Pancreas (tissue), 10 donors: ENCODE measurements at regions not wholly inside any gene's neighbourhood (a gene's known extent, or its start where the extent isn't known, plus 50 kb on each side); places are given as distances from the start of the nearest gene placed in this dataset.
"Not testable (repeated sequence)": the region's sequence is repeated elsewhere in the genome, so short reads cannot be mapped to it uniquely, and the experiment has no call there.

Experiments used
- ATAC-seq, 4 donors: fragments of 200-7000 bp; cut with Tn5 transposase; one replicate each; pipeline versions ENCODE4 v1.8.0 to v1.9.1; 2020; ENCODE audit warnings: mild to moderate bottlenecking in 4 of 4, moderate library complexity in 4 of 4
- DNase-seq, 6 donors: peaks; one replicate each; pipeline ENCODE4 v3.0.0-alpha.2; 2020
- FAIRE-seq: peaks from 2 replicates; lab custom pipeline; 2012; peaks lifted over from hg19 to GRCh38; lab: Jason Lieb, UNC
- H3K27ac ChIP-seq, 4 donors: fragments of 200-600 bp; sonication (generic); 1 replicate in 3 of 4; 2 replicates in 1 of 4; pipeline versions ENCODE4 v1.5.0 to v1.8.0; 2020
- H3K27me3 ChIP-seq, 4 donors: fragments of 200-600 bp; one replicate each; pipeline ENCODE4 v1.8.0; 2021
- H3K36me3 ChIP-seq, 3 donors: fragments of 200-600 bp; sonication (generic) in 1 of 3; one replicate each; pipeline versions ENCODE4 v1.5.0 to v1.8.0; 2020 to 2021
- H3K4me1 ChIP-seq, 3 donors: fragments of 200-600 bp; one replicate each; pipeline ENCODE4 v1.8.0; 2021
- H3K4me3 ChIP-seq, 4 donors: fragments of 200-600 bp; sonication (generic) in 2 of 4; one replicate each; pipeline versions ENCODE4 v1.5.0 to v1.8.0; 2020 to 2021
- H3K9me3 ChIP-seq, 4 donors: fragments of 200-600 bp; one replicate each; pipeline ENCODE4 v1.8.0; 2021
- WGBS, 2 donors: extraction: QIAGEN DNeasy Blood & Tissue Kit; methylation state at CpG; one replicate each; pipeline ENCODE4 v1.1.7; 2013; 5-methylcytosine and 5-hydroxymethylcytosine counted together
- intact Hi-C, 3 donors: fragments of 100-400 bp; cut with DNase I; formaldehyde crosslinking; loops; one replicate each; pipeline versions ENCODE4 v1.11.1 to v1.14.2; 2022
- TF ChIP-seq, protein P1 (sequence below), 4 donors: fragments of 200-600 bp; sonication (generic) in 3 of 4; IDR thresholded peaks; one replicate each; pipeline versions ENCODE4 v1.5.0 to v1.8.0; 2021; ENCODE audit warnings: antibody characterized with exemption in 4 of 4
- donor health status: healthy with polysubstance abuse.
- donor health status: DM: no; HTN: no; CAD: no; lungs with moderate emphysema.
- donor health status: DM: no; HTN: no; CAD: no.
- donor health status: control.
- donor health status: control.
- donor health status: Bipolar disorder and iron deficiency.
- donor health status: DM: yes; HTN: yes; CAD: no.
- donor health status: DM: no; HTN: no; CAD: no.
- donor health status: DM: no; HTN: no; CAD: no.
- donor health status: DM: yes; HTN: yes; CAD: no.

DNA sequence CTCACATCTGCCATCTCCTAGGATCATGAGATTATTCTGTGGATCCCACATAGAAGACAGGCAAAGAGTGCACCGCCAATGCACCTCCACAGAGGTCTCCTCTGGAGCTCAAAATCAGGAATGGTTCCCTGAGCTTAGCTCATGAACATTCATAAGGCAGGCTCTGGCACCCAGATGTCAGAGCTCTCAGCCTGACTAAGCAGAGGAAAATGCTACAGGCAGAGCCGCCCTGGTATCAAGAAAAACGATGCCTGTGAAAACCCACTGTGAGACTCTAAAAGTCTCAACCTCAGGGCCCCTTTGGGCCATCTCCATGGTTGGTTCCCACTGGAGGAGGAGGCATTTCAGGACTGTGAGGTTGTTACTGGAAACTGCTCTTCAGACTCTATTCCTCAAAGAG lies 71.7 kb upstream of the TSPY4 start:
- no peaks in the 10 kb centered on the region for H3K4me1 ChIP-seq
- no peaks in the 10 kb centered on the region for H3K9me3 ChIP-seq
- no peaks in the 10 kb centered on the region for H3K27me3 ChIP-seq
- no peak for DNase-seq
- TF ChIP-seq, protein P1, sequence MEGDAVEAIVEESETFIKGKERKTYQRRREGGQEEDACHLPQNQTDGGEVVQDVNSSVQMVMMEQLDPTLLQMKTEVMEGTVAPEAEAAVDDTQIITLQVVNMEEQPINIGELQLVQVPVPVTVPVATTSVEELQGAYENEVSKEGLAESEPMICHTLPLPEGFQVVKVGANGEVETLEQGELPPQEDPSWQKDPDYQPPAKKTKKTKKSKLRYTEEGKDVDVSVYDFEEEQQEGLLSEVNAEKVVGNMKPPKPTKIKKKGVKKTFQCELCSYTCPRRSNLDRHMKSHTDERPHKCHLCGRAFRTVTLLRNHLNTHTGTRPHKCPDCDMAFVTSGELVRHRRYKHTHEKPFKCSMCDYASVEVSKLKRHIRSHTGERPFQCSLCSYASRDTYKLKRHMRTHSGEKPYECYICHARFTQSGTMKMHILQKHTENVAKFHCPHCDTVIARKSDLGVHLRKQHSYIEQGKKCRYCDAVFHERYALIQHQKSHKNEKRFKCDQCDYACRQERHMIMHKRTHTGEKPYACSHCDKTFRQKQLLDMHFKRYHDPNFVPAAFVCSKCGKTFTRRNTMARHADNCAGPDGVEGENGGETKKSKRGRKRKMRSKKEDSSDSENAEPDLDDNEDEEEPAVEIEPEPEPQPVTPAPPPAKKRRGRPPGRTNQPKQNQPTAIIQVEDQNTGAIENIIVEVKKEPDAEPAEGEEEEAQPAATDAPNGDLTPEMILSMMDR (IDR thresholded peaks at IDR 0.05): no peak
- H3K36me3 ChIP-seq: no peaks in the 10 kb centered on the region
- intact Hi-C loops: no loop called here
- WGBS, 2 donors: 32% methylated on average over 3 of the region's 3 CpGs; no CpG with 5 or more reads in 1 of the 2 donors
- no peak for FAIRE-seq
- H3K4me3 ChIP-seq: no peak overlapping the region
- no peak overlapping the region for H3K27ac ChIP-seq
- ATAC-seq: no peak

DNA sequence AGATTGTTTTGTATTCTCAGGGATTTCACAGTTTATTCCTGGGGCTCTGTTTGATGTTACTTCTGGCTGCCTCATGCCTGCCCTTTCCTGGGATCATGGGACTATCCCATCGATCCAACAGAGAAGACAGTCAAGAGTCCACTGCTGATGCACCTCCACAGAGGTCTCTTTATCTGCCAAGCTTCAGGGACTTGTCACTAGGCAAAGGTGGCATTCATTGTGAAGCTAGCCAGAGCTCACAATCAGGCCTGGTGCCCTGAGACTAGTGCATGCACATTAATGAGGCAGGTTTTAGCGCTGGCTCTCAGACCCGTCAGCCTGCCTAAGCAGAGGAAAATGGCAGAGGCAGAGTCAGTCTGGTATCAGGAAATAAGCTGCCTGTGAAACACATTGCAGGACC lies 66.9 kb upstream of the TSPY4 start:
- intact Hi-C loops, H3K4me3 ChIP-seq, H3K9me3 ChIP-seq, DNase-seq, H3K27me3 ChIP-seq, ATAC-seq, H3K36me3 ChIP-seq, FAIRE-seq, H3K27ac ChIP-seq, H3K4me1 ChIP-seq: not testable (repeated sequence)
- WGBS, 2 donors: 71% methylated on average over 3 of the region's 3 CpGs; no CpG with 5 or more reads in 1 of the 2 donors

DNA sequence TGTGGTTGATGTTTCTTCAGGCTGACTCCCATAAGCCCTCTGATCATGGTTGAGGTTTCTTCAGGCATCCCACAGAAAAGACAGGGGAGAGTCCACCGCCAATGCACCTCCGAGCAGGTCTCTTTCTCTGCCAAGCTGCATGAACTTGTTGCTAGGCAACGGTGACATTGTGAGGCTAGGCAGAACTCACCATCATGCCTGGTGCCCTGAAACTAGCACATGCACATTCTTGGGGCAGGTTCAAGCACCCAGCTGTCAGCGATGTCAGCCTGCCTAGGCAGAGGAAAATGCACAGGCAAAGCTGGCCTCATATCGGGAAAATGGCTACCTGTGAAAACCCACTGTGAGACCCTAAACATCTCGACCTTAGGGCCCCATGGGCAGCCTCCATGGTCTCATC lies 64.4 kb upstream of the TSPY4 start:
- H3K27ac ChIP-seq, H3K9me3 ChIP-seq, FAIRE-seq, intact Hi-C loops, H3K4me3 ChIP-seq, H3K27me3 ChIP-seq, H3K4me1 ChIP-seq, ATAC-seq, H3K36me3 ChIP-seq, DNase-seq: not testable (repeated sequence)
- 55% methylated on average over 6 of the region's 6 CpGs; no CpG with 5 or more reads in 1 of the 2 donors for WGBS, 2 donors

DNA sequence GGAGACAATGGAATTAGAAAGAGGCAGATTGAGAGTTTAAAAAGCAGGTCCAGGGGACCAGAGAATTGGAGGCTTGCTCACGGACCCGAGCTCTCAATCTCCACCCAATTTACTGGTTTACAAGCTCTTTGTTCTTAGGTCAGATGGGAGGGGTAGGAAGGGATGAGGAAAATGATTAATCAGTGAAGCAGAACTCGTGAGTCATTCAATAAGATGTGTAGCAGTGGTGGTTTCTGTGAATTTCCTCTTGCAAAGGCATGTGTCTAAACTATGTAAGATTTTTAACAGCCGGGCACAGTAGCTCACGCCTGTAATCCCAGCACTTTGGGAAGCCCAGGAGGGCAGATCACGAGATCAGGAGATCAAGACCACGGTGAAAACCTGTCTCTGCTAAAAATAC lies 58.4 kb upstream of the TSPY4 start:
- H3K27me3 ChIP-seq, H3K36me3 ChIP-seq, DNase-seq, H3K4me3 ChIP-seq, H3K27ac ChIP-seq, H3K9me3 ChIP-seq, intact Hi-C loops, FAIRE-seq, ATAC-seq, H3K4me1 ChIP-seq: not testable (repeated sequence)
- 24% methylated on average over 7 of the region's 7 CpGs; no CpG with 5 or more reads in 1 of the 2 donors for WGBS, 2 donors
